ENCODE measurements at regions not wholly inside any gene's neighbourhood (a gene's known extent, or its start where the extent isn't known, plus 50 kb on each side); places are given as distances from the start of the nearest gene placed in this dataset.
"Not testable (repeated sequence)": the region's sequence is repeated elsewhere in the genome, so short reads cannot be mapped to it uniquely, and the experiment has no call there.

- no peak for DNase-seq
- Histone ChIP-seq H3K36me3 (ENCODE audit: insufficient read depth, low read length) (no peaks in the 10 kb centered on the region; the same call in 1 of the 2 replicates), H3K4me1 (ENCODE audit: low read length) (peaks cover 65% of the 10 kb centered on the region), H4K20me1 (ENCODE audit: insufficient read depth, low read depth, low read length) (no peaks in the 10 kb centered on the region), H3K27ac (ENCODE audit: low read length) (no peak overlapping the region), H3K4me2 (ENCODE audit: low read depth, low read length, poor library complexity, severe bottlenecking) (no peak overlapping the region), H3K79me2 (ENCODE audit: low read length) (no peaks in the 10 kb centered on the region), H3K9me2 (replicated peaks; ENCODE audit: insufficient read depth, low read length) (no peaks in the 10 kb centered on the region), H3K27me3 (ENCODE audit: low read length) (no peaks in the 10 kb centered on the region), H2AFZ (ENCODE audit: low read length) (no peak overlapping the region; the same call in 1 of the 2 replicates), H3K9ac (ENCODE audit: low read length) (no peak overlapping the region), H3K9me3 (ENCODE audit: low read length) (no peaks in the 10 kb centered on the region), H3K4me3 (ENCODE audit: low read length) (no peak overlapping the region)
Measured at GRCh38 chr4:155588437-155588836, 78.2 kb upstream of the GUCY1A1 start.

- peak overlapping the region; percentile 66 for H2AFZ ChIP-seq (ENCODE audit: low read length)
- H3K9ac ChIP-seq (ENCODE audit: low read length): no peak overlapping the region
- peak overlapping the region; percentile 36; the same call in 1 of the 2 replicates for H3K27ac ChIP-seq (ENCODE audit: low read length)
- no peaks in the 10 kb centered on the region for H3K9me3 ChIP-seq (ENCODE audit: low read length)
- H4K20me1 ChIP-seq (ENCODE audit: insufficient read depth, low read depth, low read length): no peaks in the 10 kb centered on the region
- H3K9me2 ChIP-seq (replicated peaks; ENCODE audit: insufficient read depth, low read length): no peaks in the 10 kb centered on the region
- H3K79me2 ChIP-seq (ENCODE audit: low read length): no peaks in the 10 kb centered on the region
- no peak overlapping the region for H3K4me3 ChIP-seq (ENCODE audit: low read length)
- no peak for DNase-seq
- H3K4me2 ChIP-seq (ENCODE audit: low read depth, low read length, poor library complexity, severe bottlenecking): no peak overlapping the region
- H3K27me3 ChIP-seq (ENCODE audit: low read length): no peaks in the 10 kb centered on the region
- peaks cover 65% of the 10 kb centered on the region for H3K4me1 ChIP-seq (ENCODE audit: low read length)
- no peaks in the 10 kb centered on the region; the same call in 1 of the 2 replicates for H3K36me3 ChIP-seq (ENCODE audit: insufficient read depth, low read length)
Measured at GRCh38 chr4:155587766-155588165, 78.9 kb upstream of the GUCY1A1 start.

- peak overlapping the region; percentile 10; the same call in 1 of the 2 replicates for H2AFZ ChIP-seq (ENCODE audit: low read length)
- H3K79me2 ChIP-seq (ENCODE audit: low read length): no peaks in the 10 kb centered on the region
- no peaks in the 10 kb centered on the region for H3K27me3 ChIP-seq (ENCODE audit: low read length)
- no peak overlapping the region for H3K4me2 ChIP-seq (ENCODE audit: low read depth, low read length, poor library complexity, severe bottlenecking)
- no peaks in the 10 kb centered on the region for H4K20me1 ChIP-seq (ENCODE audit: insufficient read depth, low read depth, low read length)
- H3K36me3 ChIP-seq (ENCODE audit: insufficient read depth, low read length): no peaks in the 10 kb centered on the region; the same call in 1 of the 2 replicates
- no peak overlapping the region for H3K9ac ChIP-seq (ENCODE audit: low read length)
- no peaks in the 10 kb centered on the region for H3K9me2 ChIP-seq (replicated peaks; ENCODE audit: insufficient read depth, low read length)
- H3K27ac ChIP-seq (ENCODE audit: low read length): peak overlapping the region; percentile 25; the same call in 1 of the 2 replicates
- no peak overlapping the region for H3K4me3 ChIP-seq (ENCODE audit: low read length)
- peaks cover 89% of the 10 kb centered on the region for H3K4me1 ChIP-seq (ENCODE audit: low read length)
- no peaks in the 10 kb centered on the region for H3K9me3 ChIP-seq (ENCODE audit: low read length)
- peak; percentile 68 for DNase-seq
Measured at GRCh38 chr4:155582971-155583437, 83.6 kb upstream of the GUCY1A1 start.

GRCh38 chr4:155582041-155582440 lies 84.6 kb upstream of the GUCY1A1 start:
- Histone ChIP-seq H2AFZ (ENCODE audit: low read length) (no peak overlapping the region), H3K9me3 (ENCODE audit: low read length) (no peaks in the 10 kb centered on the region), H3K4me1 (ENCODE audit: low read length) (peaks cover 81% of the 10 kb centered on the region), H3K9ac (ENCODE audit: low read length) (no peak overlapping the region), H3K27me3 (ENCODE audit: low read length) (no peaks in the 10 kb centered on the region), H3K79me2 (ENCODE audit: low read length) (no peaks in the 10 kb centered on the region), H3K4me2 (ENCODE audit: low read depth, low read length, poor library complexity, severe bottlenecking) (no peak overlapping the region), H3K36me3 (ENCODE audit: insufficient read depth, low read length) (no peaks in the 10 kb centered on the region), H3K4me3 (ENCODE audit: low read length) (no peak overlapping the region), H3K9me2 (replicated peaks; ENCODE audit: insufficient read depth, low read length) (no peaks in the 10 kb centered on the region), H4K20me1 (ENCODE audit: insufficient read depth, low read depth, low read length) (no peaks in the 10 kb centered on the region), H3K27ac (ENCODE audit: low read length) (peak overlapping the region; percentile 85; the same call in 1 of the 2 replicates)
- no peak for DNase-seq

- Histone ChIP-seq H3K9ac (ENCODE audit: low read length) (peak overlapping the region; percentile 51; the same call in 1 of the 2 replicates), H3K27ac (ENCODE audit: low read length) (peak overlapping the region; percentile 85)
- no peak for DNase-seq
Measured at GRCh38 chr4:155578726-155579370, 87.8 kb upstream of the GUCY1A1 start.

GRCh38 chr4:155578219-155578618 lies 88.4 kb upstream of the GUCY1A1 start:
- H4K20me1 ChIP-seq (ENCODE audit: insufficient read depth, low read depth, low read length): no peaks in the 10 kb centered on the region
- H3K4me2 ChIP-seq (ENCODE audit: low read depth, low read length, poor library complexity, severe bottlenecking): no peak overlapping the region
- H2AFZ ChIP-seq (ENCODE audit: low read length): peak overlapping the region; percentile 83
- DNase-seq: no peak
- no peak overlapping the region for H3K4me3 ChIP-seq (ENCODE audit: low read length)
- H3K27me3 ChIP-seq (ENCODE audit: low read length): no peaks in the 10 kb centered on the region
- peaks cover 64% of the 10 kb centered on the region for H3K4me1 ChIP-seq (ENCODE audit: low read length)
- H3K9me3 ChIP-seq (ENCODE audit: low read length): no peaks in the 10 kb centered on the region
- H3K79me2 ChIP-seq (ENCODE audit: low read length): no peaks in the 10 kb centered on the region
- H3K9me2 ChIP-seq (replicated peaks; ENCODE audit: insufficient read depth, low read length): no peaks in the 10 kb centered on the region
- H3K9ac ChIP-seq (ENCODE audit: low read length): 0 out of 2 replicates have a peak overlapping the region, but pooled peaks have one; percentile 9
- H3K27ac ChIP-seq (ENCODE audit: low read length): peak overlapping the region; percentile 85
- H3K36me3 ChIP-seq (ENCODE audit: insufficient read depth, low read length): no peaks in the 10 kb centered on the region

More at GRCh38 chr4:155578726-155579370, 87.8 kb upstream of the GUCY1A1 start:
- no peaks in the 10 kb centered on the region for H3K9me3 ChIP-seq (ENCODE audit: low read length)
- no peaks in the 10 kb centered on the region for H3K27me3 ChIP-seq (ENCODE audit: low read length)
- H3K4me3 ChIP-seq (ENCODE audit: low read length): no peak overlapping the region
- H2AFZ ChIP-seq (ENCODE audit: low read length): peak overlapping the region; percentile 83; the same call in 1 of the 2 replicates
- H3K79me2 ChIP-seq (ENCODE audit: low read length): no peaks in the 10 kb centered on the region
- H4K20me1 ChIP-seq (ENCODE audit: insufficient read depth, low read depth, low read length): no peaks in the 10 kb centered on the region
- H3K4me1 ChIP-seq (ENCODE audit: low read length): peaks cover 65% of the 10 kb centered on the region
- no peaks in the 10 kb centered on the region for H3K36me3 ChIP-seq (ENCODE audit: insufficient read depth, low read length)
- no peaks in the 10 kb centered on the region for H3K9me2 ChIP-seq (replicated peaks; ENCODE audit: insufficient read depth, low read length)
- peak overlapping the region; percentile 53 for H3K4me2 ChIP-seq (ENCODE audit: low read depth, low read length, poor library complexity, severe bottlenecking)

- H4K20me1 ChIP-seq (ENCODE audit: insufficient read depth, low read depth, low read length); H3K4me2 ChIP-seq (ENCODE audit: low read depth, low read length, poor library complexity, severe bottlenecking); H3K27ac ChIP-seq (ENCODE audit: low read length); H3K27me3 ChIP-seq (ENCODE audit: low read length); H3K36me3 ChIP-seq (ENCODE audit: insufficient read depth, low read length); H3K4me3 ChIP-seq (ENCODE audit: low read length); DNase-seq; H2AFZ ChIP-seq (ENCODE audit: low read length); H3K79me2 ChIP-seq (ENCODE audit: low read length); H3K9me3 ChIP-seq (ENCODE audit: low read length); H3K9me2 ChIP-seq (replicated peaks; ENCODE audit: insufficient read depth, low read length); H3K9ac ChIP-seq (ENCODE audit: low read length): not testable (repeated sequence)
- peaks cover 67% of the 10 kb centered on the region for H3K4me1 ChIP-seq (ENCODE audit: low read length)
Measured at GRCh38 chr4:155574329-155574728, 92.3 kb upstream of the GUCY1A1 start.

GRCh38 chr4:155573126-155573525 lies 93.5 kb upstream of the GUCY1A1 start:
- H3K9ac ChIP-seq (ENCODE audit: low read length): peak overlapping the region; percentile 1; the same call in 1 of the 2 replicates
- no peak overlapping the region for H3K4me3 ChIP-seq (ENCODE audit: low read length)
- H3K27ac ChIP-seq (ENCODE audit: low read length): peak overlapping the region; percentile 98
- H4K20me1 ChIP-seq (ENCODE audit: insufficient read depth, low read depth, low read length): no peaks in the 10 kb centered on the region
- no peaks in the 10 kb centered on the region for H3K27me3 ChIP-seq (ENCODE audit: low read length)
- peak; percentile 77 for DNase-seq
- H3K36me3 ChIP-seq (ENCODE audit: insufficient read depth, low read length): no peaks in the 10 kb centered on the region
- H3K4me2 ChIP-seq (ENCODE audit: low read depth, low read length, poor library complexity, severe bottlenecking): no peak overlapping the region
- H3K9me3 ChIP-seq (ENCODE audit: low read length): no peaks in the 10 kb centered on the region
- peak overlapping the region; percentile 12; the same call in 1 of the 2 replicates for H2AFZ ChIP-seq (ENCODE audit: low read length)
- H3K79me2 ChIP-seq (ENCODE audit: low read length): no peaks in the 10 kb centered on the region
- peaks cover 67% of the 10 kb centered on the region for H3K4me1 ChIP-seq (ENCODE audit: low read length)
- no peaks in the 10 kb centered on the region for H3K9me2 ChIP-seq (replicated peaks; ENCODE audit: insufficient read depth, low read length)
